ENCODE measurements at regions not wholly inside any gene's neighbourhood (a gene's known extent, or its start where the extent isn't known, plus 50 kb on each side); places are given as distances from the start of the nearest gene placed in this dataset.

DNA sequence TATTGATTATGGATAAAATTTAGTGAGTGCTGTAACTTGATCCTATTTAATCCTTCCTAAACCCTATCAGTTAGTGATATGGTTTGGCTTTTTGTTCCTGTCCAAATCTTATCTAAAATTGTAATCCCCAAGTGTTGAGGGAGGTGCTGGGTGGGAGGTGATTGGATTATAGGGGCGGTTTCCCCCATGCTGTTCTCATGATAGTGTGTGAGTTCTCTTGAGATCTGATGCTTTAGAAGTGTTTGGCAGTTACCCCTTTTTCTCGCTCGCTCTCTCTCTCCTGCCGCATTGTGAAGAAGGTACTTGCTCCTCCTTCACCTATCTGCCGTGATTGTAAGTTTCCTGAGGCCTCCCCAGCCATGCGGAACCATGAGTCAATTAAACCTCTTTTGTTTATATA, 134.0 kb upstream of the SUCLG2 start:
- Histone ChIP-seq H3K18ac (ENCODE audit: low read length) (no peak overlapping the region), H2AFZ (ENCODE audit: low read length) (no peak overlapping the region), H3K4me1 (ENCODE audit: control insufficient read depth in 2 of 2, insufficient read depth in 1 of 2, low read depth in 1 of 2, low read length in 2 of 2) (no peaks in the 10 kb centered on the region), H3K4me3 (ENCODE audit: low read length in 2 of 2) (no peak overlapping the region), H2BK15ac (ENCODE audit: low read length) (no peak overlapping the region), H3K4ac (ENCODE audit: low read length) (no peak overlapping the region), H3K27me3 (ENCODE audit: control insufficient read depth in 3 of 3, insufficient read depth in 3 of 3, low read depth in 1 of 3, low read length in 3 of 3) (no peaks in the 10 kb centered on the region), H4K91ac (ENCODE audit: low read depth, low read length, poor library complexity) (no peak overlapping the region), H4K8ac (ENCODE audit: low read depth, low read length) (no peak overlapping the region), H3K23ac (ENCODE audit: low read depth, low read length, poor library complexity) (no peak overlapping the region), H3K14ac (ENCODE audit: low read length) (no peak overlapping the region), H3K4me2 (ENCODE audit: insufficient read depth, low read length, poor library complexity, severe bottlenecking) (no peak overlapping the region), H3K9ac (ENCODE audit: low read depth, low read length, poor library complexity) (no peak overlapping the region), H2BK120ac (ENCODE audit: low read depth, low read length) (no peak overlapping the region), H3K9me3 (replicated peaks in 1 of 2; ENCODE audit: control insufficient read depth in 2 of 2, insufficient read depth in 1 of 2, low read depth in 1 of 2, low read length in 2 of 2) (no peaks in the 10 kb centered on the region), H3K79me1 (ENCODE audit: low read depth, low read length) (no peaks in the 10 kb centered on the region), H3K27ac (replicated peaks; ENCODE audit: low read length) (no peak overlapping the region), H2AK5ac (ENCODE audit: low read depth, low read length) (no peak overlapping the region), H3K36me3 (replicated peaks in 1 of 2; ENCODE audit: control insufficient read depth in 2 of 2, insufficient read depth in 2 of 2, low read length in 2 of 2) (no peaks in the 10 kb centered on the region), H2BK12ac (ENCODE audit: low read length) (no peak overlapping the region), H2BK5ac (ENCODE audit: low read length) (no peak overlapping the region)
- WGBS, 2 donors (ENCODE audit: extremely low coverage in 2 of 2, insufficient read length in 2 of 2, insufficient replicate concordance in 1 of 2) = no CpG with 5 or more reads among the region's 6 CpGs
- no peak for DNase-seq (ENCODE audit: low spot score)

DNA sequence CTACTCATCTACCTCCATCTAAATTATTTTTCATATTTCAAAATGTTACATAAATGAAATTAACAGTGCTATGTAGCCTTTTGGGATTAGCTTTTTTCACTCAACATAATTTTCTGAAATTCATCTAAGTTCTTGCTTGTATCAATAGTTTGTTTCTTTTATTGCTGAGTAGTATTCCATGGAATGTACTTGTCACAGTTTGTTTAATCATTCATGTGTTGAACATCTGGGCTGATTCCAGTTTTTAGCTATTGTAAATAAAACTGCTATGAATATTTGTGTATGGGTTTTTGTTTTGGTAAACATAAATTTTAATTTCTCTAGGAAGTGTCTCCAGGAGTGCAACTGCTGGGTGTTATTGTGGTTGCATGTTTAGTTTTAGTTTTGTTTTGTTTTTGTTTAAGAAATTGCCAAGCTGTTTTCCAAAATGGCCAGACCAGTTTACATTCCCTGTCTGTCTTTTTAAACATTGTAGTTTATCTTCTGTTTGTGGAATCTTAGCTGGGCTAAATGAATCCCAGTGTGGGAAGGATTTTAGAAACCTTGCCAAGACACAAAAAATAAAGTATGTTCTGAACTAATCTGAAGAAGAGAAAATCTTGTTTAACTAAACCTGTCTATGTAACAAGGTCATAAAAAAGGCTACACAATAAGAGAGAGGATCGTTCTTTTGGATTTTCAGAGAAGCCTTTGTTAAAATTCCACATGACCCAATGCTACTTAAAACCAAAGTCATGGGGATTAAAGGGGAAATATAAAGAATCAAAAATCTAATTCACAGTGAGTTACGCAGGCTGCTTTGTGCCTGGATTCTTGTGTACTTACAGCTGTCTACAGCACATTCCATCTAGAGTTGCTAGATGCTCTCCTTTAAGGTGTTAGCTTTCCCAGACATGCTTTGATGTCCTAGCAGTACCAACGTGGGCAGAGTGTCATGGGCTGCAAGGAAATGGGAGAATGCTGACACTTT, 129.2 kb upstream of the SUCLG2 start:
- H3K14ac ChIP-seq (ENCODE audit: low read length) = no peak overlapping the region
- WGBS, 2 donors (ENCODE audit: extremely low coverage in 2 of 2, insufficient read length in 2 of 2, insufficient replicate concordance in 1 of 2) = no CpG with 5 or more reads among the region's 3 CpGs
- no peak overlapping the region for H4K8ac ChIP-seq (ENCODE audit: low read depth, low read length)
- no peaks in the 10 kb centered on the region for H3K4me1 ChIP-seq (ENCODE audit: control insufficient read depth in 2 of 2, insufficient read depth in 1 of 2, low read depth in 1 of 2, low read length in 2 of 2)
- H2BK5ac ChIP-seq (ENCODE audit: low read length) = no peak overlapping the region
- H3K36me3 ChIP-seq (replicated peaks in 1 of 2; ENCODE audit: control insufficient read depth in 2 of 2, insufficient read depth in 2 of 2, low read length in 2 of 2) = no peaks in the 10 kb centered on the region
- no peak overlapping the region for H3K18ac ChIP-seq (ENCODE audit: low read length)
- no peak overlapping the region for H3K23ac ChIP-seq (ENCODE audit: low read depth, low read length, poor library complexity)
- no peak overlapping the region for H2AK5ac ChIP-seq (ENCODE audit: low read depth, low read length)
- no peak overlapping the region for H4K91ac ChIP-seq (ENCODE audit: low read depth, low read length, poor library complexity)
- H3K4ac ChIP-seq (ENCODE audit: low read length) = no peak overlapping the region
- no peak overlapping the region for H2AFZ ChIP-seq (ENCODE audit: low read length)
- H3K9me3 ChIP-seq (replicated peaks in 1 of 2; ENCODE audit: control insufficient read depth in 2 of 2, insufficient read depth in 1 of 2, low read depth in 1 of 2, low read length in 2 of 2) = no peaks in the 10 kb centered on the region
- H3K4me3 ChIP-seq (ENCODE audit: low read length in 2 of 2) = no peak overlapping the region
- no peak overlapping the region for H3K4me2 ChIP-seq (ENCODE audit: insufficient read depth, low read length, poor library complexity, severe bottlenecking)
- no peak for DNase-seq (ENCODE audit: low spot score)
- no peak overlapping the region for H3K27ac ChIP-seq (replicated peaks; ENCODE audit: low read length)
- no peak overlapping the region for H2BK120ac ChIP-seq (ENCODE audit: low read depth, low read length)
- H3K9ac ChIP-seq (ENCODE audit: low read depth, low read length, poor library complexity) = no peak overlapping the region
- H3K79me1 ChIP-seq (ENCODE audit: low read depth, low read length) = no peaks in the 10 kb centered on the region
- H2BK15ac ChIP-seq (ENCODE audit: low read length) = no peak overlapping the region
- no peaks in the 10 kb centered on the region for H3K27me3 ChIP-seq (ENCODE audit: control insufficient read depth in 3 of 3, insufficient read depth in 3 of 3, low read depth in 1 of 3, low read length in 3 of 3)
- H2BK12ac ChIP-seq (ENCODE audit: low read length) = no peak overlapping the region

DNA sequence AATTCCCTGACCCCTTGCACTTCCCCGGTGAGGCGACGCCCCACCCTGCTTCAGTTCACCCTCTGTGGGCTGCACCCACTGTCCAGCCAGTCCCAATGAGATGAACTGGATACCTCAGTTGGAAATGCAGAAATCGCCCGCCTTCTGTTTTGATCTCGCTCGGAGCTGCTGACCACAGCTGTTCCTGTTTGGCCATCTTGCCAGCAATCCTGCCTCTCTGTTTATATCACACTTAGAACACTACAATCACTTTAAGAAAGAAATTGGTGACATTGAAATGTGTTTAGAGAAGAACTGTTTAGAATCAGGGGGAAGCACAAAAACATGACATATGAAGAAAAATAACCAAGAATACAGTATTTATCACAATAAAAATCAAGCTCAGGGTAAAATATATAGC, 127.5 kb upstream of the SUCLG2 start:
- H2BK15ac ChIP-seq (ENCODE audit: low read length) = no peak overlapping the region
- H4K8ac ChIP-seq (ENCODE audit: low read depth, low read length) = no peak overlapping the region
- no peaks in the 10 kb centered on the region for H3K36me3 ChIP-seq (replicated peaks in 1 of 2; ENCODE audit: control insufficient read depth in 2 of 2, insufficient read depth in 2 of 2, low read length in 2 of 2)
- no peak overlapping the region for H2BK5ac ChIP-seq (ENCODE audit: low read length)
- H3K23ac ChIP-seq (ENCODE audit: low read depth, low read length, poor library complexity) = no peak overlapping the region
- H2BK12ac ChIP-seq (ENCODE audit: low read length) = no peak overlapping the region
- H3K4me2 ChIP-seq (ENCODE audit: insufficient read depth, low read length, poor library complexity, severe bottlenecking) = no peak overlapping the region
- no peak for DNase-seq (ENCODE audit: low spot score)
- H2AK5ac ChIP-seq (ENCODE audit: low read depth, low read length) = no peak overlapping the region
- no peak overlapping the region for H3K14ac ChIP-seq (ENCODE audit: low read length)
- H2AFZ ChIP-seq (ENCODE audit: low read length) = no peak overlapping the region
- H3K27me3 ChIP-seq (ENCODE audit: control insufficient read depth in 3 of 3, insufficient read depth in 3 of 3, low read depth in 1 of 3, low read length in 3 of 3) = no peaks in the 10 kb centered on the region
- H3K79me1 ChIP-seq (ENCODE audit: low read depth, low read length) = no peaks in the 10 kb centered on the region
- H3K27ac ChIP-seq (replicated peaks; ENCODE audit: low read length) = no peak overlapping the region
- no peak overlapping the region for H3K4ac ChIP-seq (ENCODE audit: low read length)
- H3K9me3 ChIP-seq (replicated peaks in 1 of 2; ENCODE audit: control insufficient read depth in 2 of 2, insufficient read depth in 1 of 2, low read depth in 1 of 2, low read length in 2 of 2) = no peaks in the 10 kb centered on the region
- no peak overlapping the region for H3K4me3 ChIP-seq (ENCODE audit: low read length in 2 of 2)
- H3K4me1 ChIP-seq (ENCODE audit: control insufficient read depth in 2 of 2, insufficient read depth in 1 of 2, low read depth in 1 of 2, low read length in 2 of 2) = no peaks in the 10 kb centered on the region
- no peak overlapping the region for H3K9ac ChIP-seq (ENCODE audit: low read depth, low read length, poor library complexity)
- no peak overlapping the region for H3K18ac ChIP-seq (ENCODE audit: low read length)
- H4K91ac ChIP-seq (ENCODE audit: low read depth, low read length, poor library complexity) = no peak overlapping the region
- no peak overlapping the region for H2BK120ac ChIP-seq (ENCODE audit: low read depth, low read length)
- no CpG with 5 or more reads among the region's 7 CpGs for WGBS, 2 donors (ENCODE audit: extremely low coverage in 2 of 2, insufficient read length in 2 of 2, insufficient replicate concordance in 1 of 2)

DNA sequence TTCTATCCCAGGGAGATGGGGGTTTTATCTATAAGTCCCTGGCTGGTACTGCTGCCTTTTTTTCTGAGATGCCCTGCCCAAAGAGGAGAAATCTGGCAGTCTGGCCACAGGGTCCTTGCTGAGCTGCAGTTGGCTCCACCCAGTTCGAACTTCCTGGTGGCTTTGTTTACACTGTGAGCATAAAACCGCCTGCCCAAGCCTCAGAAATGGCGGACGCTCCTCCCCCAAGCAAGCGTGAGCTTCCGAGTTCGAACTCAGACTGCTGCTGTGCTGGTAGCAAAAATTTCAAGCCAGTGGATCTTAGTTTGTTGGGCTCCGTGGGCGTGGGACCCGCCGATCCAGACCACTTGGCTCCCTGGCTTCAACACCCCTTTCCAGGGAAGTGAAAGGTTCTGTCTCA, 126.8 kb upstream of the SUCLG2 start:
- Histone ChIP-seq H2BK120ac (ENCODE audit: low read depth, low read length) (no peak overlapping the region), H3K4ac (ENCODE audit: low read length) (no peak overlapping the region), H4K8ac (ENCODE audit: low read depth, low read length) (no peak overlapping the region), H3K27me3 (ENCODE audit: control insufficient read depth in 3 of 3, insufficient read depth in 3 of 3, low read depth in 1 of 3, low read length in 3 of 3) (no peaks in the 10 kb centered on the region), H3K27ac (replicated peaks; ENCODE audit: low read length) (no peak overlapping the region), H3K4me1 (ENCODE audit: control insufficient read depth in 2 of 2, insufficient read depth in 1 of 2, low read depth in 1 of 2, low read length in 2 of 2) (no peaks in the 10 kb centered on the region), H2BK15ac (ENCODE audit: low read length) (no peak overlapping the region), H3K9me3 (replicated peaks in 1 of 2; ENCODE audit: control insufficient read depth in 2 of 2, insufficient read depth in 1 of 2, low read depth in 1 of 2, low read length in 2 of 2) (no peaks in the 10 kb centered on the region), H3K36me3 (replicated peaks in 1 of 2; ENCODE audit: control insufficient read depth in 2 of 2, insufficient read depth in 2 of 2, low read length in 2 of 2) (no peaks in the 10 kb centered on the region), H2AFZ (ENCODE audit: low read length) (peak overlapping the region; percentile 49), H3K14ac (ENCODE audit: low read length) (no peak overlapping the region), H3K4me2 (ENCODE audit: insufficient read depth, low read length, poor library complexity, severe bottlenecking) (no peak overlapping the region), H4K91ac (ENCODE audit: low read depth, low read length, poor library complexity) (no peak overlapping the region), H3K4me3 (ENCODE audit: low read length in 2 of 2) (no peak overlapping the region), H2AK5ac (ENCODE audit: low read depth, low read length) (no peak overlapping the region), H3K18ac (ENCODE audit: low read length) (peak overlapping the region; percentile 28), H2BK5ac (ENCODE audit: low read length) (no peak overlapping the region), H3K23ac (ENCODE audit: low read depth, low read length, poor library complexity) (no peak overlapping the region), H2BK12ac (ENCODE audit: low read length) (no peak overlapping the region), H3K79me1 (ENCODE audit: low read depth, low read length) (no peaks in the 10 kb centered on the region), H3K9ac (ENCODE audit: low read depth, low read length, poor library complexity) (no peak overlapping the region)
- DNase-seq (ENCODE audit: low spot score) = no peak
- no CpG with 5 or more reads among the region's 11 CpGs for WGBS, 2 donors (ENCODE audit: extremely low coverage in 2 of 2, insufficient read length in 2 of 2, insufficient replicate concordance in 1 of 2)

All from neuronal stem cell (in vitro differentiated cells).